ENCODE measurements at regions not wholly inside any gene's neighbourhood (a gene's known extent, or its start where the extent isn't known, plus 50 kb on each side); places are given as distances from the start of the nearest gene placed in this dataset.

GRCh38 chr2:64732146-64732545, 78.4 kb upstream of the SERTAD2 start:
- Histone ChIP-seq H3K27me3 (ENCODE audit: control insufficient read depth in 3 of 3, insufficient read depth in 3 of 3, low read length in 2 of 3) (no peaks in the 10 kb centered on the region), H3K9ac (ENCODE audit: insufficient read depth in 1 of 2, low read length in 2 of 2) (no peak overlapping the region), H3K4me3 (no peak overlapping the region), H3K36me3 (ENCODE audit: control insufficient read depth in 4 of 4, insufficient read depth in 4 of 4, low read length in 4 of 4) (no peaks in the 10 kb centered on the region), H3K27ac (ENCODE audit: low read depth in 1 of 2, low read length in 1 of 2) (peak overlapping the region in 1 of 2 donors; percentile 21), H3K4me1 (ENCODE audit: control insufficient read depth in 5 of 5, insufficient read depth in 5 of 5, low read length in 5 of 5) (peaks cover 0 to 35% (median 8%) of the 10 kb centered on the region in 5 donors), H3K9me3 (ENCODE audit: control insufficient read depth in 4 of 4, insufficient read depth in 3 of 4, low read length in 3 of 4) (peaks cover 0 to 2% (median 0%) of the 10 kb centered on the region in 4 donors)
- ATAC-seq (ENCODE audit: insufficient read depth, low FRiP score): no peak
- DNase-seq: no peak
- TF ChIP-seq CTCF (IDR thresholded peaks at IDR 0.05; ENCODE audit: control extremely low read depth, extremely low read depth): no peak
- 79 to 80% methylated on average over 4 of the region's 4 CpGs for WGBS, 2 donors

- WGBS, 2 donors: 67 to 80% methylated on average over 2 of the region's 2 CpGs
- H3K4me1 ChIP-seq (ENCODE audit: control insufficient read depth in 5 of 5, insufficient read depth in 5 of 5, low read length in 5 of 5): peaks cover 0 to 17% (median 8%) of the 10 kb centered on the region in 5 donors
- ATAC-seq (ENCODE audit: insufficient read depth, low FRiP score): no peak
Observed at GRCh38 chr2:64735504-64735903, 81.8 kb upstream of the SERTAD2 start.

GRCh38 chr2:64737547-64737946, 83.8 kb upstream of the SERTAD2 start:
- no peak for TF ChIP-seq CTCF (IDR thresholded peaks at IDR 0.05; ENCODE audit: control extremely low read depth, extremely low read depth)
- ATAC-seq (ENCODE audit: insufficient read depth, low FRiP score): no peak
- DNase-seq: no peak
- H3K27ac ChIP-seq (ENCODE audit: low read depth in 1 of 2, low read length in 1 of 2): no peak overlapping the region
- no peak overlapping the region for H3K9ac ChIP-seq (ENCODE audit: insufficient read depth in 1 of 2, low read length in 2 of 2)
- H3K36me3 ChIP-seq (ENCODE audit: control insufficient read depth in 4 of 4, insufficient read depth in 4 of 4, low read length in 4 of 4): no peaks in the 10 kb centered on the region
- no peaks in the 10 kb centered on the region for H3K4me1 ChIP-seq (ENCODE audit: control insufficient read depth in 5 of 5, insufficient read depth in 5 of 5, low read length in 5 of 5)
- H3K9me3 ChIP-seq (ENCODE audit: control insufficient read depth in 4 of 4, insufficient read depth in 3 of 4, low read length in 3 of 4): no peaks in the 10 kb centered on the region
- no peaks in the 10 kb centered on the region for H3K27me3 ChIP-seq (ENCODE audit: control insufficient read depth in 3 of 3, insufficient read depth in 3 of 3, low read length in 2 of 3)
- H3K4me3 ChIP-seq: no peak overlapping the region

More at GRCh38 chr2:64735504-64735903, 81.8 kb upstream of the SERTAD2 start:
- no peaks in the 10 kb centered on the region for H3K27me3 ChIP-seq (ENCODE audit: control insufficient read depth in 3 of 3, insufficient read depth in 3 of 3, low read length in 2 of 3)
- H3K9me3 ChIP-seq (ENCODE audit: control insufficient read depth in 4 of 4, insufficient read depth in 3 of 4, low read length in 3 of 4): no peaks in the 10 kb centered on the region
- H3K9ac ChIP-seq (ENCODE audit: insufficient read depth in 1 of 2, low read length in 2 of 2): no peak overlapping the region
- no peak overlapping the region for H3K27ac ChIP-seq (ENCODE audit: low read depth in 1 of 2, low read length in 1 of 2)
- no peaks in the 10 kb centered on the region for H3K36me3 ChIP-seq (ENCODE audit: control insufficient read depth in 4 of 4, insufficient read depth in 4 of 4, low read length in 4 of 4)
- no peak overlapping the region for H3K4me3 ChIP-seq
- TF ChIP-seq CTCF (IDR thresholded peaks at IDR 0.05; ENCODE audit: control extremely low read depth, extremely low read depth): no peak
- DNase-seq: no peak

- Histone ChIP-seq H3K27me3 (ENCODE audit: control insufficient read depth in 3 of 3, insufficient read depth in 3 of 3, low read length in 2 of 3) (no peaks in the 10 kb centered on the region), H3K4me1 (ENCODE audit: control insufficient read depth in 5 of 5, insufficient read depth in 5 of 5, low read length in 5 of 5) (no peaks in the 10 kb centered on the region), H3K4me3 (no peak overlapping the region), H3K9ac (ENCODE audit: insufficient read depth in 1 of 2, low read length in 2 of 2) (no peak overlapping the region), H3K27ac (ENCODE audit: low read depth in 1 of 2, low read length in 1 of 2) (no peak overlapping the region), H3K36me3 (ENCODE audit: control insufficient read depth in 4 of 4, insufficient read depth in 4 of 4, low read length in 4 of 4) (no peaks in the 10 kb centered on the region), H3K9me3 (ENCODE audit: control insufficient read depth in 4 of 4, insufficient read depth in 3 of 4, low read length in 3 of 4) (no peaks in the 10 kb centered on the region)
- DNase-seq: no peak
- 87 to 100% methylated on average over 1 of the region's 1 CpG for WGBS, 2 donors
- no peak for ATAC-seq (ENCODE audit: insufficient read depth, low FRiP score)
- TF ChIP-seq CTCF (IDR thresholded peaks at IDR 0.05; ENCODE audit: control extremely low read depth, extremely low read depth): no peak
Observed at GRCh38 chr2:64738026-64738425, 84.3 kb upstream of the SERTAD2 start.
